NCI-H82 treated with DMSO at 0.1 percent for 48 hours (cell line): ENCODE measurements at regions not wholly inside any gene's neighbourhood (a gene's known extent, or its start where the extent isn't known, plus 50 kb on each side); places are given as distances from the start of the nearest gene placed in this dataset.
"Not testable (repeated sequence)": the region's sequence is repeated elsewhere in the genome, so short reads cannot be mapped to it uniquely, and the experiment has no call there.

Experiments
- DNase-seq: peaks from one replicate; lab custom pipeline; 2025; ENCODE audit not compliant: unreplicated experiment; lab: John Stamatoyannopoulos, UW

- DNase-seq = not testable (repeated sequence)
Observed at GRCh38 chr21:20292854-20293253, 705.4 kb upstream of the NCAM2 start.

- no peak for DNase-seq
Observed at GRCh38 chr21:20301395-20301794, 696.8 kb upstream of the NCAM2 start.

GRCh38 chr21:20302084-20302483, 696.1 kb upstream of the NCAM2 start:
- DNase-seq = no peak

GRCh38 chr21:20306836-20307235, 691.4 kb upstream of the NCAM2 start:
- DNase-seq = no peak

- no peak for DNase-seq
Observed at GRCh38 chr21:20308586-20309315, 689.5 kb upstream of the NCAM2 start.

- no peak for DNase-seq
Observed at GRCh38 chr21:20311234-20311787, 686.9 kb upstream of the NCAM2 start.

GRCh38 chr21:20313013-20313412, 685.2 kb upstream of the NCAM2 start:
- no peak for DNase-seq

- no peak for DNase-seq
Observed at GRCh38 chr21:20315042-20315441, 683.2 kb upstream of the NCAM2 start.

- DNase-seq = no peak
Observed at GRCh38 chr21:20329636-20330035, 668.6 kb upstream of the NCAM2 start.

- DNase-seq = no peak
Observed at GRCh38 chr21:20330652-20331051, 667.6 kb upstream of the NCAM2 start.

- no peak for DNase-seq
Observed at GRCh38 chr21:20334585-20334984, 663.6 kb upstream of the NCAM2 start.

GRCh38 chr21:20341431-20341830, 656.8 kb upstream of the NCAM2 start:
- DNase-seq = no peak

GRCh38 chr21:20343186-20343585, 655.0 kb upstream of the NCAM2 start:
- DNase-seq = no peak

GRCh38 chr21:20351138-20351537, 647.1 kb upstream of the NCAM2 start:
- no peak for DNase-seq

GRCh38 chr21:20353351-20353750, 644.9 kb upstream of the NCAM2 start:
- DNase-seq = no peak

- DNase-seq = no peak
Observed at GRCh38 chr21:20373031-20373430, 625.2 kb upstream of the NCAM2 start.

GRCh38 chr21:20377250-20377649, 621.0 kb upstream of the NCAM2 start:
- DNase-seq = no peak

- no peak for DNase-seq
Observed at GRCh38 chr21:20388400-20388799, 609.8 kb upstream of the NCAM2 start.

GRCh38 chr21:20396798-20397197, 601.4 kb upstream of the NCAM2 start:
- no peak for DNase-seq

- DNase-seq = no peak
Observed at GRCh38 chr21:20404915-20405314, 593.3 kb upstream of the NCAM2 start.

- no peak for DNase-seq
Observed at GRCh38 chr21:20418353-20418752, 579.9 kb upstream of the NCAM2 start.

- DNase-seq = no peak
Observed at GRCh38 chr21:20419772-20420171, 578.4 kb upstream of the NCAM2 start.

GRCh38 chr21:20424943-20425342, 573.3 kb upstream of the NCAM2 start:
- DNase-seq = no peak
